ENCODE measurements at regions not wholly inside any gene's neighbourhood (a gene's known extent, or its start where the extent isn't known, plus 50 kb on each side); places are given as distances from the start of the nearest gene placed in this dataset.

GRCh38 chr1:230561570-230561969, 80.7 kb upstream of the COG2 start (continued):
- no peak for TF ChIP-seq ZBTB11 (tag by site-specific recombination; conservative IDR thresholded peaks at IDR 0.05; ENCODE audit: low read depth)
- no peak for TF ChIP-seq ZNF596 (tag by site-specific recombination; IDR thresholded peaks at IDR 0.05)
- TF ChIP-seq ZNF202 (tag by site-specific recombination; IDR thresholded peaks at IDR 0.05; ENCODE audit: borderline replicate concordance), result no peak
- no peak for TF ChIP-seq PRDM10 (tag by site-specific recombination; IDR thresholded peaks at IDR 0.05)

- H3K27ac ChIP-seq (ENCODE audit: extremely low read depth, low read depth, low read length), result no peak overlapping the region
- ChIA-PET CTCF (interaction anchor here (0.7 kb wide), 2 partner anchors 17 to 197 kb away, joined by 3 to 7 read pairs; no protein-coding TSS in a partner anchor), POLR2A (no interaction called here)
- H3K4me1 ChIP-seq (ENCODE audit: control insufficient read depth, insufficient read depth, low read length), result no peaks in the 10 kb centered on the region
- no peaks in the 10 kb centered on the region for H3K9me3 ChIP-seq (ENCODE audit: control insufficient read depth, insufficient read depth, low read depth, low read length)
- H3K36me3 ChIP-seq (ENCODE audit: control insufficient read depth in 2 of 2, insufficient read depth in 1 of 2, low read length in 2 of 2), result no peaks in the 10 kb centered on the region
- no peak overlapping the region for H3K4me3 ChIP-seq (ENCODE audit: low read depth, low read length)
- TF ChIP-seq ZNF639 (tag by site-specific recombination; IDR thresholded peaks at IDR 0.05), result no peak
- TF ChIP-seq ZNF214 (tag by site-specific recombination; IDR thresholded peaks at IDR 0.05; ENCODE audit: borderline replicate concordance), result no peak
- TF ChIP-seq ZNF121 (tag by site-specific recombination; IDR thresholded peaks at IDR 0.05), result no peak
- no peak for TF ChIP-seq PRDM4 (tag by site-specific recombination; IDR thresholded peaks at IDR 0.05)
- no peak for TF ChIP-seq ZNF211 (tag by site-specific recombination; IDR thresholded peaks at IDR 0.05; ENCODE audit: low read depth)
- TF ChIP-seq ZNF707 (tag by site-specific recombination; IDR thresholded peaks at IDR 0.05), result no peak
- TF ChIP-seq ZNF624 (tag by site-specific recombination; IDR thresholded peaks at IDR 0.05), result no peak
- no peak for TF ChIP-seq ZNF518A (tag by site-specific recombination; conservative IDR thresholded peaks at IDR 0.05; ENCODE audit: low read depth)
- TF ChIP-seq EGR2 (tag by site-specific recombination; IDR thresholded peaks at IDR 0.05; ENCODE audit: low read depth), result no peak
- TF ChIP-seq CTCF (tag by site-specific recombination; IDR thresholded peaks at IDR 0.05), result no peak
These were observed 84.0 kb upstream of the COG2 start for GRCh38 chr1:230558324-230558723.
